Right lobe of liver (tissue), 4 donors: ENCODE measurements at regions not wholly inside any gene's neighbourhood (a gene's known extent, or its start where the extent isn't known, plus 50 kb on each side); places are given as distances from the start of the nearest gene placed in this dataset.

Experiments used
- POLR2A ChIP-seq: fragments of 450-650 bp; IDR thresholded peaks from one replicate; pipeline ENCODE4 v1.6.1; 2017; ENCODE audit warnings: antibody characterized with exemption, mild to moderate bottlenecking
- TF ChIP-seq, protein P1 (sequence below), 4 donors: fragments of 200-600 bp in 3 of 4; fragments of 450-650 bp in 1 of 4; IDR thresholded peaks; one replicate each; pipeline versions ENCODE4 v1.5.1 to v1.8.0; 2016 to 2022; ENCODE audit warnings: antibody characterized with exemption in 4 of 4, mild to moderate bottlenecking in 2 of 4
- donor health status: DM: no; HTN: no; CAD: no.
- donor health status: DM: no; HTN: no; CAD: no.
- donor health status: DM: no; HTN: yes; CAD: no.

GRCh38 chr22:49087716-49088601 is 739.7 kb downstream of the BRD1 start:
- TF ChIP-seq, protein P1, sequence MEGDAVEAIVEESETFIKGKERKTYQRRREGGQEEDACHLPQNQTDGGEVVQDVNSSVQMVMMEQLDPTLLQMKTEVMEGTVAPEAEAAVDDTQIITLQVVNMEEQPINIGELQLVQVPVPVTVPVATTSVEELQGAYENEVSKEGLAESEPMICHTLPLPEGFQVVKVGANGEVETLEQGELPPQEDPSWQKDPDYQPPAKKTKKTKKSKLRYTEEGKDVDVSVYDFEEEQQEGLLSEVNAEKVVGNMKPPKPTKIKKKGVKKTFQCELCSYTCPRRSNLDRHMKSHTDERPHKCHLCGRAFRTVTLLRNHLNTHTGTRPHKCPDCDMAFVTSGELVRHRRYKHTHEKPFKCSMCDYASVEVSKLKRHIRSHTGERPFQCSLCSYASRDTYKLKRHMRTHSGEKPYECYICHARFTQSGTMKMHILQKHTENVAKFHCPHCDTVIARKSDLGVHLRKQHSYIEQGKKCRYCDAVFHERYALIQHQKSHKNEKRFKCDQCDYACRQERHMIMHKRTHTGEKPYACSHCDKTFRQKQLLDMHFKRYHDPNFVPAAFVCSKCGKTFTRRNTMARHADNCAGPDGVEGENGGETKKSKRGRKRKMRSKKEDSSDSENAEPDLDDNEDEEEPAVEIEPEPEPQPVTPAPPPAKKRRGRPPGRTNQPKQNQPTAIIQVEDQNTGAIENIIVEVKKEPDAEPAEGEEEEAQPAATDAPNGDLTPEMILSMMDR (IDR thresholded peaks at IDR 0.05): no peak
- no peak for TF ChIP-seq POLR2A
